ENCODE measurements at regions not wholly inside any gene's neighbourhood (a gene's known extent, or its start where the extent isn't known, plus 50 kb on each side); places are given as distances from the start of the nearest gene placed in this dataset.

- Histone ChIP-seq H3K4me1 (no peaks in the 10 kb centered on the region), H3K27me3 (no peaks in the 10 kb centered on the region), H3K36me3 (no peaks in the 10 kb centered on the region), H3K27ac (no peak overlapping the region), H3K4me3 (no peak overlapping the region), H3K9me3 (no peaks in the 10 kb centered on the region)
- TF ChIP-seq POLR2AphosphoS5 (IDR thresholded peaks at IDR 0.05): no peak
- no peak for TF ChIP-seq POLR2A (IDR thresholded peaks at IDR 0.05)
- TF ChIP-seq CTCF (IDR thresholded peaks at IDR 0.05): no peak
- TF ChIP-seq EP300 (IDR thresholded peaks at IDR 0.05): no peak
- no peak for ATAC-seq
- 59 to 67% methylated on average over 3 of the region's 3 CpGs for WGBS, 2 donors (ENCODE audit: low coverage in 1 of 2)
Measured at GRCh38 chr2:144673456-144673855, 153.5 kb upstream of the ZEB2 start.

DNA sequence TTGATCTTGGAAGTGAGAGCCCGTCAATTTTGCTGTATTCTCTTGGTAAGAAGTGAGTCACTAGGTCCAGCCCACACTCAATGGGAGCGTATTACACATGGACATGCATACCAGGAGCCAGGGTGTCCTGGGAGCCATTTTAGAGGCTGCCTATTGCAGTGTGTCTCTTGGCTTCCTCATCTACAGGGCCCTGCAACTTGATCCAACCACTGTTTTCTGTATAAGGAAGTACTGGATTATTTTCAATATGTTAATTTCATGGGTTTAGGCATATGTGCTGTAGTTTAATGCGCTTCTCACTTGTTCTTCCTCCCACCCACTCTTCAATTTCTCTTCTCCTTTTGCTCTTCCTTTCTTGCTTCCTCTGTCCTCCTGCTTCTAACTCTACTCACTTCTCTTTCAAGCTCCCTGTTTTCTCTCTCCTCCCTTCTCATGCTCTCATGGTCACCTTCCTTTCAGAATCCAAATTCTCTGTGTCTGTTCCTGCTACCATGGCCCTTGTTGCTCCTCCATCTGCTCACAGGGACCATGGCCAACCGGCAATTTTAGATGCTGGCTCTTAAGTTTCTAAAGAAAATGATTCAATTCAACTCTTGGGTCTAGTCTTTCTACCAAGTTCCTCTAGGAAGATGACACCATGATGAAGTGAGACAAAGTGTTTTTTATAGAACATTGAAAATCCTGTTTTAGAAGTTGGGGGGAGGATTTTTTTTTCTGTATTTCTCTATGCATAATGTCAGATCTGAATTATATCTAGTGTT is 152.0 kb upstream of the ZEB2 start:
- WGBS, 2 donors (ENCODE audit: low coverage in 1 of 2): 79 to 93% methylated on average over 3 to 4 of the region's 4 CpGs
- H3K36me3 ChIP-seq: no peaks in the 10 kb centered on the region
- no peaks in the 10 kb centered on the region for H3K27me3 ChIP-seq
- TF ChIP-seq EP300 (IDR thresholded peaks at IDR 0.05): no peak
- TF ChIP-seq CTCF (IDR thresholded peaks at IDR 0.05): no peak
- no peak for TF ChIP-seq POLR2AphosphoS5 (IDR thresholded peaks at IDR 0.05)
- TF ChIP-seq POLR2A (IDR thresholded peaks at IDR 0.05): no peak
- no peak overlapping the region for H3K27ac ChIP-seq
- no peaks in the 10 kb centered on the region for H3K4me1 ChIP-seq
- H3K9me3 ChIP-seq: no peaks in the 10 kb centered on the region
- ATAC-seq: no peak
- H3K4me3 ChIP-seq: no peak overlapping the region

- no peaks in the 10 kb centered on the region for H3K36me3 ChIP-seq
- H3K4me1 ChIP-seq: no peaks in the 10 kb centered on the region
- H3K9me3 ChIP-seq: no peaks in the 10 kb centered on the region
- TF ChIP-seq EP300 (IDR thresholded peaks at IDR 0.05) (no peak), CTCF (IDR thresholded peaks at IDR 0.05) (no peak), POLR2AphosphoS5 (IDR thresholded peaks at IDR 0.05) (no peak), POLR2A (IDR thresholded peaks at IDR 0.05) (no peak)
- H3K27me3 ChIP-seq: no peaks in the 10 kb centered on the region
- H3K27ac ChIP-seq: no peak overlapping the region
- no peak for ATAC-seq
- WGBS, 2 donors (ENCODE audit: low coverage in 1 of 2): 100% methylated on average over 1 of the region's 1 CpG
- H3K4me3 ChIP-seq: no peak overlapping the region
Measured at GRCh38 chr2:144670738-144671137, 150.8 kb upstream of the ZEB2 start.

- no peaks in the 10 kb centered on the region for H3K9me3 ChIP-seq
- no peaks in the 10 kb centered on the region for H3K27me3 ChIP-seq
- no peak for ATAC-seq
- 71 to 83% methylated on average over 1 to 2 of the region's 2 CpGs for WGBS, 2 donors (ENCODE audit: low coverage in 1 of 2)
- no peak overlapping the region for H3K27ac ChIP-seq
- no peaks in the 10 kb centered on the region for H3K4me1 ChIP-seq
- no peaks in the 10 kb centered on the region for H3K36me3 ChIP-seq
- H3K4me3 ChIP-seq: no peak overlapping the region
- TF ChIP-seq POLR2AphosphoS5 (IDR thresholded peaks at IDR 0.05): no peak
- TF ChIP-seq CTCF (IDR thresholded peaks at IDR 0.05): no peak
- TF ChIP-seq POLR2A (IDR thresholded peaks at IDR 0.05): no peak
- no peak for TF ChIP-seq EP300 (IDR thresholded peaks at IDR 0.05)
Measured at GRCh38 chr2:144670080-144670479, 150.2 kb upstream of the ZEB2 start.
